Adrenal gland (tissue), 9 donors: ENCODE measurements at regions not wholly inside any gene's neighbourhood (a gene's known extent, or its start where the extent isn't known, plus 50 kb on each side); places are given as distances from the start of the nearest gene placed in this dataset.

ENCODE experiments used
- DNase-seq, 7 donors: peaks; one replicate each; pipeline ENCODE4 v3.0.0-alpha.2; 2019 to 2020
- H3K27ac ChIP-seq, 5 donors: fragments of 200-600 bp; sonication (generic) in 4 of 5; 1 replicate in 3 of 5; 2 replicates in 2 of 5; pipeline versions ENCODE4 v1.5.1 to v1.8.0; 2016 to 2020; ENCODE audit warnings: mild to moderate bottlenecking in 1 of 5
- H3K27me3 ChIP-seq: fragments of 200-600 bp; 2 replicates; pipeline ENCODE4 v1.8.0; 2021
- H3K36me3 ChIP-seq, 2 donors: fragments of 200-600 bp; replicated peaks in 1 of 2; 1 replicate in 1 of 2; 2 replicates in 1 of 2; pipeline versions ENCODE4 v1.5.1 to v1.8.0; 2018 to 2022
- H3K4me1 ChIP-seq, 2 donors: fragments of 200-600 bp; replicated peaks in 1 of 2; 1 replicate in 1 of 2; 2 replicates in 1 of 2; pipeline versions ENCODE4 v1.5.1 to v1.8.0; 2018 to 2021
- H3K4me3 ChIP-seq, 4 donors: fragments of 200-600 bp; sonication (generic) in 3 of 4; one replicate each; pipeline ENCODE4 v1.5.1; 2016 to 2018
- H3K9me3 ChIP-seq, 3 donors: fragments of 200-600 bp; sonication (generic) in 1 of 3; replicated peaks in 1 of 3; 1 replicate in 2 of 3; 2 replicates in 1 of 3; pipeline versions ENCODE4 v1.5.1 to v1.8.0; 2016 to 2021
- CTCF ChIP-seq, 6 experiments: fragments of 450-650 bp in 4 of 6; fragments of 200-600 bp in 2 of 6; sonication (generic) in 1 of 6; IDR thresholded peaks; 1 replicate in 5 of 6; 2 replicates in 1 of 6; pipeline versions ENCODE4 v1.5.1 to v1.8.0; 2016 to 2021; ENCODE audit warnings: antibody characterized with exemption in 6 of 6, mild to moderate bottlenecking in 2 of 6, moderate library complexity in 1 of 6
- POLR2A ChIP-seq, 2 donors: fragments of 450-650 bp; IDR thresholded peaks; one replicate each; pipeline ENCODE4 v1.6.1; 2017; ENCODE audit warnings: antibody characterized with exemption in 2 of 2, mild to moderate bottlenecking in 2 of 2, moderate library complexity in 1 of 2
- WGBS, 4 donors: extraction: QIAGEN DNeasy Blood & Tissue Kit in 2 of 4; methylation state at CpG; one replicate each; pipeline versions ENCODE4 v1.1.5 to v1.1.7; 2013 to 2017; 5-methylcytosine and 5-hydroxymethylcytosine counted together
- intact Hi-C, 2 donors: fragments of 100-400 bp; cut with DNase I; formaldehyde crosslinking; loops; one replicate each; pipeline versions ENCODE4 v1.14.1 to v1.15.0; 2022 to 2023
- donor health status: healthy with polysubstance abuse.
- donor health status: Bipolar disorder and iron deficiency.
- donor health status: DM: yes; HTN: yes; CAD: no.
- donor health status: DM: no; HTN: no; CAD: no.
- donor health status: DM: no; HTN: no; CAD: no.

DNA sequence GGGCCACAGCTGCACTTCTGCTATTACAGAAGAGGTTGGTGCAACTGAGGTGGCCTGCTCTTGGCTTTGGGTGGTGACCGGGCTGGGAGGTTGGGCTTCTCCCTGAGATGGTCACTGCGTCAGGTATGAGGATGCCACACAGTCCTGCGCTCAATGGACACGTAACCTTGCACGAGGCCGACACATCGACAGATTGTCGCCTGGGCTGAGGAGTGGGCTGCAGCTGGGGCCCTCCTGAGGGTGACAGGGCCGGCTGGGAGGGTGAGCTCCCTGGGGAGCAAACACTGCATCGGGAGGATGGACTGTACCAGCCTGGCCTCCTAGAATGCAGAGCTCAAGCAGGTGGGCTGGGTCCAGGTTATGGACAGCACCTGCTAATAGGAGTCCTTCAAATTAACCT, 261.1 kb upstream of the ADAMTS16 start:
- intact Hi-C loops = loop anchor here in 1 of 2 donors (5.0 to 10.0 kb wide), 2 partner anchors 63 to 536 kb away; no protein-coding TSS in a partner anchor
- Histone ChIP-seq H3K4me3 (no peak overlapping the region), H3K27ac (no peak overlapping the region), H3K27me3 (no peaks in the 10 kb centered on the region), H3K9me3 (no peaks in the 10 kb centered on the region), H3K36me3 (no peaks in the 10 kb centered on the region), H3K4me1 (no peaks in the 10 kb centered on the region)
- no peak for DNase-seq
- TF ChIP-seq CTCF (IDR thresholded peaks at IDR 0.05) (no peak), POLR2A (IDR thresholded peaks at IDR 0.05) (no peak)
- 65 to 84% (median 82%) methylated on average over 2 to 10 of the region's 10 CpGs for WGBS, 4 donors

GRCh38 chr5:4879693-4880303, 260.3 kb upstream of the ADAMTS16 start:
- no peaks in the 10 kb centered on the region for H3K36me3 ChIP-seq
- no peaks in the 10 kb centered on the region for H3K9me3 ChIP-seq
- peak; percentile 72 to 91 (median 82) for DNase-seq
- peak; percentile 75 to 95 (median 90) for TF ChIP-seq CTCF (IDR thresholded peaks at IDR 0.05)
- TF ChIP-seq POLR2A (IDR thresholded peaks at IDR 0.05) = no peak
- WGBS, 4 donors = 46 to 60% (median 51%) methylated on average over 12 to 15 of the region's 15 CpGs
- no peaks in the 10 kb centered on the region for H3K4me1 ChIP-seq
- intact Hi-C loops = loop anchor here in 1 of 2 donors (5.0 to 10.0 kb wide), 2 partner anchors 63 to 535 kb away; no protein-coding TSS in a partner anchor
- no peak overlapping the region for H3K4me3 ChIP-seq
- H3K27me3 ChIP-seq = no peaks in the 10 kb centered on the region
- no peak overlapping the region for H3K27ac ChIP-seq

GRCh38 chr5:4880304-4880741, 259.8 kb upstream of the ADAMTS16 start:
- DNase-seq = no peak
- Histone ChIP-seq H3K4me1 (no peaks in the 10 kb centered on the region), H3K27ac (no peak overlapping the region), H3K36me3 (no peaks in the 10 kb centered on the region), H3K27me3 (no peaks in the 10 kb centered on the region), H3K9me3 (no peaks in the 10 kb centered on the region), H3K4me3 (no peak overlapping the region)
- intact Hi-C loops = no loop called here
- WGBS, 4 donors = 72 to 75% (median 74%) methylated on average over 10 to 15 of the region's 15 CpGs
- TF ChIP-seq CTCF (IDR thresholded peaks at IDR 0.05) (no peak), POLR2A (IDR thresholded peaks at IDR 0.05) (no peak)

DNA sequence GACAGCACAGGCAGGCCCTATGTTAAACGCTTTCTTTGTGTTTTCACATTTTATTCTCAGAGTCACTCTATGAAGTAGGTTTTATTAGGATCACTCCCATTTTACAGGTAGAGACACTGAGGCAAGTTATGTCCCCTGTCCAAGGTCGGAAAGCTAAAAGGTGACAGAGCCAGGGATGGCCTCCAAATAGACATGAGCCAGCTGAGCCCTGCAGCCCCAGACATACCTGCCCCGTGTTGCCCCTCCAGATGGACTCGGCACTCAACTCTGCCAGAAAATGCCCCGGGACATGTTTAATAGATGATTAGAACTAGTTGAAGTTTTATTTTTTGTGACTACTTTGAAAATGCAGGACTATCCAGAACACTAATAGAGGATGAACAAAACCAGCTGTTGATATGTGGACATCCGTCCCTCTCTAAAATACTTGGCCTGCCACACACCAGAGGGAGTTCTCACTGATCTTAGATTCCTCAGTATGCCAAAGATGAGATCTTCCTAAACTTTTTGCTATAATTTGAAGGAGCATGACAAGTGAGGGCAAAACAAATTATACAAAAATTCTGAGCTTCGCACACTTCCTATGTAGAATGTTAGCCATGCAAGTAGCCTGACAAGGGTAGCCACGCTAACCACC, 258.6 kb upstream of the ADAMTS16 start:
- 73 to 82% (median 78%) methylated on average over 8 of the region's 8 CpGs for WGBS, 4 donors
- no peak for DNase-seq
- Histone ChIP-seq H3K36me3 (no peaks in the 10 kb centered on the region), H3K4me1 (no peaks in the 10 kb centered on the region), H3K27ac (no peak overlapping the region), H3K9me3 (no peaks in the 10 kb centered on the region), H3K27me3 (no peaks in the 10 kb centered on the region), H3K4me3 (no peak overlapping the region)
- intact Hi-C loops = no loop called here
- TF ChIP-seq POLR2A (IDR thresholded peaks at IDR 0.05) = no peak
- no peak for TF ChIP-seq CTCF (IDR thresholded peaks at IDR 0.05)
